GM12878 (cell line): ENCODE measurements at regions not wholly inside any gene's neighbourhood (a gene's known extent, or its start where the extent isn't known, plus 50 kb on each side); places are given as distances from the start of the nearest gene placed in this dataset.

Experiments used
- ATAC-seq: fragments of 200-7000 bp; cut with Tn5 transposase; 3 replicates; pipeline ENCODE4 v1.9.1; 2020; ENCODE audit warnings: mild to moderate bottlenecking, moderate library complexity
- BruUV-seq: library from RNA; stranded (reverse); fragments of 400-500 nt; replicated peaks from 2 replicates; lab custom pipeline; 2021; lab: Mats Ljungman, UMichigan
- CTCF ChIA-PET: fragments of 300-600 bp; sonication (Branson Sonifier 250); formaldehyde crosslinking; extraction: SDS; loops from one replicate; lab custom pipeline; 2021; ENCODE audit warnings: inconsistent platforms; lab: Yijun Ruan, JAX
- POLR2A ChIA-PET: fragments of 350-600 bp; formaldehyde crosslinking; extraction: SDS; loops from one replicate; lab custom pipeline; 2021; ENCODE audit warnings: inconsistent platforms; lab: Charles Lee
- RAD21 ChIA-PET: fragments of 300-600 bp; sonication (Branson Sonifier 250); formaldehyde crosslinking; loops from one replicate; lab custom pipeline; 2023; ENCODE audit warnings: antibody characterized with exemption; ENCODE audit not compliant: unreplicated experiment; lab: Charles Lee
- SMC1A ChIA-PET: fragments of 300-600 bp; sonication (Branson Sonifier 250); formaldehyde crosslinking; loops from one replicate; lab custom pipeline; 2023; ENCODE audit not compliant: unreplicated experiment, uncharacterized antibody; lab: Charles Lee
- DNase-seq: peaks from one replicate; pipeline ENCODE4 v3.0.0-alpha.2; 2011; ENCODE audit warnings: low read depth, low spot score
- FAIRE-seq: peaks from 3 replicates; lab custom pipeline; 2011; peaks lifted over from hg19 to GRCh38; lab: Jason Lieb, UNC
- H2AFZ ChIP-seq: 2 replicates; pipeline ENCODE4 v1.6.0; 2011; ENCODE audit warnings: low read depth, low read length, control low read depth; ENCODE audit not compliant: control insufficient read depth
- H3K27ac ChIP-seq: 2 replicates; pipeline ENCODE4 v1.5.1; 2011; ENCODE audit warnings: control low read depth; ENCODE audit not compliant: control insufficient read depth, insufficient read depth
- H3K27me3 ChIP-seq, 2 experiments: replicated peaks in 1 of 2; 2 replicates each; pipeline versions ENCODE4 v1.6.0 to v1.6.1; 2011; ENCODE audit warnings: low read length in 1 of 2; ENCODE audit not compliant: control insufficient read depth in 2 of 2, insufficient read depth in 2 of 2
- H3K36me3 ChIP-seq, 2 experiments: 2 replicates each; pipeline ENCODE4 v1.5.1; 2011; ENCODE audit warnings: low read length in 1 of 2; ENCODE audit not compliant: control insufficient read depth in 2 of 2, insufficient read depth in 2 of 2
- H3K4me1 ChIP-seq: 2 replicates; pipeline ENCODE4 v1.6.1; 2011; ENCODE audit warnings: mild to moderate bottlenecking, low read length, moderate library complexity, mixed read lengths; ENCODE audit not compliant: control insufficient read depth, insufficient read depth
- H3K4me2 ChIP-seq: 2 replicates; pipeline ENCODE4 v1.6.0; 2011; ENCODE audit warnings: control low read depth; ENCODE audit not compliant: control insufficient read depth, insufficient read depth
- H3K4me3 ChIP-seq: fragments of 200-600 bp; sonication (generic); 2 replicates; pipeline ENCODE4 v1.5.1; 2016
- H3K79me2 ChIP-seq: 2 replicates; pipeline ENCODE4 v1.6.0; 2011; ENCODE audit warnings: low read length; ENCODE audit not compliant: control insufficient read depth, insufficient read depth
- H3K9ac ChIP-seq: 2 replicates; pipeline ENCODE4 v1.8.0; 2011; ENCODE audit warnings: low read length, control low read depth, mixed read lengths; ENCODE audit not compliant: control insufficient read depth, insufficient read depth
- H3K9me3 ChIP-seq: replicated peaks from 3 replicates; pipeline ENCODE4 v1.5.1; 2011; ENCODE audit warnings: mild to moderate bottlenecking, low read length; ENCODE audit not compliant: control insufficient read depth, insufficient read depth
- H4K20me1 ChIP-seq: 2 replicates; pipeline ENCODE4 v1.6.0; 2011; ENCODE audit not compliant: control insufficient read depth, insufficient read depth
- BRCA1 ChIP-seq: IDR thresholded peaks from 2 replicates; pipeline ENCODE4 v1.6.1; 2011; ENCODE audit warnings: low read depth, low read length, improper control_type of control experiment
- CHD4 ChIP-seq: fragments of 200-600 bp; sonication (generic); IDR thresholded peaks from 2 replicates; pipeline ENCODE4 v1.6.1; 2016; ENCODE audit warnings: mild to moderate bottlenecking
- CREB1 ChIP-seq: IDR thresholded peaks from 2 replicates; pipeline ENCODE4 v1.6.1; 2012; ENCODE audit warnings: low read depth, mild to moderate bottlenecking, inconsistent platforms
- EP300 ChIP-seq, 2 experiments: fragments of 150-350 bp in 1 of 2; IDR thresholded peaks; 2 replicates each; pipeline ENCODE4 v1.6.1; 2011 to 2012; ENCODE audit warnings: low read depth in 2 of 2, low read length in 2 of 2, borderline replicate concordance in 1 of 2, improper control_type of control experiment in 1 of 2, inconsistent platforms in 1 of 2; ENCODE audit not compliant: control insufficient read depth in 1 of 2
- GABPA ChIP-seq: IDR thresholded peaks from 2 replicates; pipeline ENCODE4 v1.6.1; 2014; ENCODE audit warnings: antibody characterized with exemption, low read depth, mild to moderate bottlenecking, inconsistent platforms
- HCFC1 ChIP-seq: fragments of 150-350 bp; IDR thresholded peaks from 2 replicates; pipeline ENCODE4 v1.6.1; 2014; ENCODE audit warnings: low read length
- NRF1 ChIP-seq: conservative IDR thresholded peaks from 2 replicates; pipeline ENCODE4 v1.6.1; 2011; ENCODE audit warnings: mild to moderate bottlenecking, low read depth, low read length, improper control_type of control experiment
- PML ChIP-seq: IDR thresholded peaks from 2 replicates; pipeline ENCODE4 v1.6.1; 2012; ENCODE audit warnings: low read length, inconsistent platforms
- RAD21 ChIP-seq: IDR thresholded peaks from 2 replicates; pipeline ENCODE4 v1.6.1; 2011; ENCODE audit warnings: mild to moderate bottlenecking, low read depth, low read length, moderate library complexity; ENCODE audit not compliant: insufficient read depth
- SIX5 ChIP-seq: IDR thresholded peaks from 2 replicates; pipeline ENCODE4 v1.6.1; 2011; ENCODE audit warnings: mild to moderate bottlenecking, low read depth, low read length, moderate library complexity; ENCODE audit not compliant: severe bottlenecking
- SREBF2 ChIP-seq: IDR thresholded peaks from 2 replicates; pipeline ENCODE4 v1.6.1; 2012; ENCODE audit warnings: mild to moderate bottlenecking, low read length
- TARDBP ChIP-seq: IDR thresholded peaks from 2 replicates; pipeline ENCODE4 v1.6.1; 2016; ENCODE audit warnings: borderline replicate concordance
- TCF3 ChIP-seq: IDR thresholded peaks from 2 replicates; pipeline ENCODE4 v1.6.1; 2012; ENCODE audit warnings: low read depth, mild to moderate bottlenecking, low read length, borderline replicate concordance; ENCODE audit not compliant: insufficient read depth
- ZNF207 ChIP-seq: fragments of 450-650 bp; IDR thresholded peaks from 2 replicates; pipeline ENCODE4 v1.6.1; 2014; ENCODE audit warnings: antibody characterized with exemption, mild to moderate bottlenecking, borderline replicate concordance
- ZZZ3 ChIP-seq: IDR thresholded peaks from 2 replicates; pipeline ENCODE4 v1.6.1; 2011; ENCODE audit warnings: low read depth; ENCODE audit not compliant: control insufficient read depth, insufficient read length
- WGBS: methylation state at CpG from one replicate; pipeline ENCODE4 v1.1.6; 2016; ENCODE audit warnings: low lambda C conversion rate; ENCODE audit not compliant: insufficient replicate concordance, insufficient coverage; ENCODE audit errors: missing lambda C conversion rate; 5-methylcytosine and 5-hydroxymethylcytosine counted together
- in situ Hi-C: fragments of 300-500 bp; cut with MboI; formaldehyde crosslinking; loops from 9 replicates; pipeline ENCODE4 v1.14.3; 2018; ENCODE audit warnings: mixed read lengths
- intact Hi-C: fragments of 100-400 bp; cut with micrococcal nuclease; formaldehyde crosslinking; loops from one replicate; pipeline ENCODE4 v1.14.2; 2022; ENCODE audit not compliant: unreplicated experiment
- TF ChIP-seq, protein P1 (sequence below): IDR thresholded peaks from 2 replicates; pipeline ENCODE4 v1.6.1; 2011; ENCODE audit warnings: mild to moderate bottlenecking, low read depth, low read length, moderate library complexity; ENCODE audit not compliant: insufficient replicate concordance
- TF ChIP-seq, protein P2 (sequence below): fragments of 450-650 bp; formaldehyde crosslinking; IDR thresholded peaks from 2 replicates; pipeline ENCODE4 v1.4.0; 2020; ENCODE audit warnings: mild to moderate bottlenecking, moderate library complexity

DNA sequence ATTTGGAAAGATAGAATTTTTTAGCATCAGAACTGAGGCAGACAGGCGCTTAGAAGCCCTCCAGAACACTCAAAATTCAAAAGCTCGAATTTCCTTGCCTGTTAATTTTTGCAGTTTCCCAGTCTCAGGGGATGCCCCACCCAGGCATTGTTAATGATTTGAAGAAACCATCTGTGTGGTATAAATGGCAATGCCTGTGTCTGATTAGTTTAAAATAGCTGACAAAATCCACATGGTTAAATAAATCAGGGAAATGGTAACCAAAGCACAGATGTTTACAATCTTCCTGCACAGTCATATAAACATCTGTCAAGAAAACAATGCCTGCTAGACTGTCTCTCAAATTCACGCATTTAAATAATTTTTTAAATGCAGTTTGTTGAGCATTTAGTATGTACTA lies 185.2 kb upstream of the RGMB start:
- RAD21 ChIA-PET: no interaction called here
- in situ Hi-C loops: no loop called here
- DNase-seq (no peak), FAIRE-seq (no peak), ATAC-seq (no peak)
- Histone ChIP-seq H3K9ac (no peak overlapping the region), H3K4me3 (no peak overlapping the region), H3K79me2 (no peaks in the 10 kb centered on the region), H2AFZ (no peak overlapping the region), H3K4me2 (no peak overlapping the region), H3K27me3 (no peaks in the 10 kb centered on the region), H3K36me3 (no peaks in the 10 kb centered on the region), H3K4me1 (no peaks in the 10 kb centered on the region), H4K20me1 (no peaks in the 10 kb centered on the region), H3K9me3 (no peaks in the 10 kb centered on the region), H3K27ac (no peak overlapping the region)
- BruUV-seq: no TSS peak
- POLR2A ChIA-PET: no interaction called here
- SMC1A ChIA-PET: no interaction called here
- intact Hi-C loops: no loop called here
- 11% methylated on average over 3 of the region's 3 CpGs for WGBS
- CTCF ChIA-PET: no interaction called here
- TF ChIP-seq, protein P1, sequence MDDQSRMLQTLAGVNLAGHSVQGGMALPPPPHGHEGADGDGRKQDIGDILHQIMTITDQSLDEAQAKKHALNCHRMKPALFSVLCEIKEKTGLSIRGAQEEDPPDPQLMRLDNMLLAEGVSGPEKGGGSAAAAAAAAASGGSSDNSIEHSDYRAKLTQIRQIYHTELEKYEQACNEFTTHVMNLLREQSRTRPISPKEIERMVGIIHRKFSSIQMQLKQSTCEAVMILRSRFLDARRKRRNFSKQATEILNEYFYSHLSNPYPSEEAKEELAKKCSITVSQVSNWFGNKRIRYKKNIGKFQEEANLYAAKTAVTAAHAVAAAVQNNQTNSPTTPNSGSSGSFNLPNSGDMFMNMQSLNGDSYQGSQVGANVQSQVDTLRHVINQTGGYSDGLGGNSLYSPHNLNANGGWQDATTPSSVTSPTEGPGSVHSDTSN: no peak
- TF ChIP-seq NRF1 (no peak), SREBF2 (no peak), SIX5 (no peak), BRCA1 (no peak), ZNF207 (no peak), CHD4 (no peak), EP300 (IDR thresholded peaks at IDR 0.05; ENCODE audit: borderline replicate concordance in 1 of 2, control insufficient read depth in 1 of 2, low read depth in 2 of 2, low read length in 2 of 2) (no peak), TCF3 (no peak), CREB1 (no peak), PML (no peak), TARDBP (no peak), RAD21 (no peak), GABPA (no peak), HCFC1 (no peak), ZZZ3 (no peak)
- TF ChIP-seq, protein P2, sequence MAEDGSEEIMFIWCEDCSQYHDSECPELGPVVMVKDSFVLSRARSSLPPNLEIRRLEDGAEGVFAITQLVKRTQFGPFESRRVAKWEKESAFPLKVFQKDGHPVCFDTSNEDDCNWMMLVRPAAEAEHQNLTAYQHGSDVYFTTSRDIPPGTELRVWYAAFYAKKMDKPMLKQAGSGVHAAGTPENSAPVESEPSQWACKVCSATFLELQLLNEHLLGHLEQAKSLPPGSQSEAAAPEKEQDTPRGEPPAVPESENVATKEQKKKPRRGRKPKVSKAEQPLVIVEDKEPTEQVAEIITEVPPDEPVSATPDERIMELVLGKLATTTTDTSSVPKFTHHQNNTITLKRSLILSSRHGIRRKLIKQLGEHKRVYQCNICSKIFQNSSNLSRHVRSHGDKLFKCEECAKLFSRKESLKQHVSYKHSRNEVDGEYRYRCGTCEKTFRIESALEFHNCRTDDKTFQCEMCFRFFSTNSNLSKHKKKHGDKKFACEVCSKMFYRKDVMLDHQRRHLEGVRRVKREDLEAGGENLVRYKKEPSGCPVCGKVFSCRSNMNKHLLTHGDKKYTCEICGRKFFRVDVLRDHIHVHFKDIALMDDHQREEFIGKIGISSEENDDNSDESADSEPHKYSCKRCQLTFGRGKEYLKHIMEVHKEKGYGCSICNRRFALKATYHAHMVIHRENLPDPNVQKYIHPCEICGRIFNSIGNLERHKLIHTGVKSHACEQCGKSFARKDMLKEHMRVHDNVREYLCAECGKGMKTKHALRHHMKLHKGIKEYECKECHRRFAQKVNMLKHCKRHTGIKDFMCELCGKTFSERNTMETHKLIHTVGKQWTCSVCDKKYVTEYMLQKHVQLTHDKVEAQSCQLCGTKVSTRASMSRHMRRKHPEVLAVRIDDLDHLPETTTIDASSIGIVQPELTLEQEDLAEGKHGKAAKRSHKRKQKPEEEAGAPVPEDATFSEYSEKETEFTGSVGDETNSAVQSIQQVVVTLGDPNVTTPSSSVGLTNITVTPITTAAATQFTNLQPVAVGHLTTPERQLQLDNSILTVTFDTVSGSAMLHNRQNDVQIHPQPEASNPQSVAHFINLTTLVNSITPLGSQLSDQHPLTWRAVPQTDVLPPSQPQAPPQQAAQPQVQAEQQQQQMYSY (CRISPR knock-in tag): no peak
